GM12891 (cell line): ENCODE measurements at regions not wholly inside any gene's neighbourhood (a gene's known extent, or its start where the extent isn't known, plus 50 kb on each side); places are given as distances from the start of the nearest gene placed in this dataset.

Experiments
- POLR2A ChIP-seq: IDR thresholded peaks from 2 replicates; pipeline ENCODE4 v1.6.1; 2011; ENCODE audit warnings: low read depth, low read length, control low read depth
- POLR2AphosphoS5 ChIP-seq: IDR thresholded peaks from 2 replicates; pipeline ENCODE4 v1.6.1; 2011; ENCODE audit warnings: low read depth, low read length, control low read depth
- POU2F2 ChIP-seq: IDR thresholded peaks from 2 replicates; pipeline ENCODE4 v1.6.1; 2011; ENCODE audit warnings: low read depth, mild to moderate bottlenecking, control low read depth, low read length, moderate library complexity
- TAF1 ChIP-seq: IDR thresholded peaks from 2 replicates; pipeline ENCODE4 v1.6.1; 2011; ENCODE audit warnings: low read depth, low read length, control low read depth

DNA sequence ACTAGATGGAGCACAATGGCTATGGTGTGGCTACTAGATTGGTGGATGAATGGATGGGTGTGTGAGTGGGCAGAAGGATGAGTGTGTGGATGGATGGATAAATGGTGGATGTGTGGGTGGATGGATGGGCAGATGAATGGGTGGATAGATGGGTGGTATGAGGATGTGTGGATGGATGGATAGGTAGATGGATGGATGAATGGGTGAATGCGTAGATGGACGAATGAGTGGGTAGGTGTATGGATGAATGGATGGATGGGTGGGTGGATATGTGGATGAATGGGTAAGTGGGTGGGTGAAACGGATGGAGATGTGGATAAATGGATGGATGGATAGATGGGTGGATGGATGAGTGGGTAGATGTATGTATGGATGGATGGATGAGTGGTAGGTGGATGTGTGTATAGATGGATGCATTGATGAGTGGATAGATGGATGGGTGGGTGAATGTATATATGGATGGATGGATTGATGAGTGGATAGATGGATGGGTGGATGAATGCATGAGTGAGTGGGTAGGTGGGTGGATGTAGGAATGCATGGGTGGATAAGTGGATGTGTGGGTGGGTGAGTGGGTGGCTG, 114.2 kb downstream of the TEX29 start:
- no peak for TF ChIP-seq POLR2AphosphoS5
- no peak for TF ChIP-seq POLR2A
- no peak for TF ChIP-seq TAF1
- no peak for TF ChIP-seq POU2F2
